Transverse colon (tissue), 4 donors: ENCODE measurements at regions not wholly inside any gene's neighbourhood (a gene's known extent, or its start where the extent isn't known, plus 50 kb on each side); places are given as distances from the start of the nearest gene placed in this dataset.

Source experiments
- DNase-seq: peaks from one replicate; pipeline ENCODE4 v3.0.0-alpha.2; 2019
- H3K27ac ChIP-seq, 4 donors: fragments of 200-600 bp; sonication (generic); 2 replicates each; pipeline ENCODE4 v1.5.1; 2016 to 2018; ENCODE audit warnings: inconsistent platforms in 4 of 4
- H3K27me3 ChIP-seq: fragments of 200-600 bp; sonication (generic); 2 replicates; pipeline ENCODE4 v1.5.1; 2017; ENCODE audit warnings: inconsistent platforms
- H3K36me3 ChIP-seq, 4 donors: fragments of 200-600 bp; sonication (generic); 2 replicates each; pipeline ENCODE4 v1.5.1; 2017 to 2019; ENCODE audit warnings: inconsistent platforms in 4 of 4
- H3K4me1 ChIP-seq, 4 donors: fragments of 200-600 bp; sonication (generic); 2 replicates each; pipeline ENCODE4 v1.5.1; 2017 to 2020; ENCODE audit warnings: inconsistent platforms in 4 of 4
- H3K4me3 ChIP-seq, 4 donors: fragments of 200-600 bp; sonication (generic); 1 replicate in 1 of 4; 2 replicates in 3 of 4; pipeline versions ENCODE4 v1.5.1 to v1.6.1; 2017 to 2019; ENCODE audit warnings: inconsistent platforms in 4 of 4
- H3K9me3 ChIP-seq, 2 donors: fragments of 200-600 bp; sonication (generic); 2 replicates each; pipeline ENCODE4 v1.5.1; 2017 to 2019; ENCODE audit warnings: inconsistent platforms in 2 of 2
- EP300 ChIP-seq: sonication (generic); formaldehyde crosslinking; IDR thresholded peaks from one replicate; pipeline ENCODE4 v1.6.1; 2017; ENCODE audit warnings: antibody characterized with exemption, low read depth
- POLR2A ChIP-seq: fragments of 450-650 bp; IDR thresholded peaks from one replicate; pipeline ENCODE4 v1.6.1; 2016; ENCODE audit warnings: antibody characterized with exemption, mild to moderate bottlenecking, moderate library complexity
- POLR2AphosphoS5 ChIP-seq, 3 donors: sonication (generic); formaldehyde crosslinking; IDR thresholded peaks; one replicate each; pipeline ENCODE4 v1.6.1; 2016; ENCODE audit warnings: antibody characterized with exemption in 3 of 3
- WGBS, 2 donors: methylation state at CpG; one replicate each; pipeline ENCODE4 v1.1.5; 2018; ENCODE audit warnings: low coverage in 1 of 2; 5-methylcytosine and 5-hydroxymethylcytosine counted together
- in situ Hi-C, 4 donors: fragments of 200-750 bp; cut with MboI; loops; one replicate each; pipeline versions ENCODE4 v1.15.0 to v1.15.1; 2017; ENCODE audit warnings: low sequenced_read_pairs in 3 of 4, low pct_ligation_motif_present in 1 of 4, low pct_unique_long_range_greater_than_20kb in 1 of 4
- intact Hi-C: fragments of 100-400 bp; cut with DNase I; formaldehyde crosslinking; loops from one replicate; pipeline ENCODE4 v1.15.1; 2023; ENCODE audit warnings: low total_unique reads
- TF ChIP-seq, protein P1 (sequence below), 5 experiments: fragments of 200-600 bp in 3 of 5; fragments of 450-650 bp in 2 of 5; sonication (generic) in 3 of 5; IDR thresholded peaks; 1 replicate in 2 of 5; 2 replicates in 3 of 5; pipeline ENCODE4 v1.5.1; 2016 to 2017; ENCODE audit warnings: antibody characterized with exemption in 5 of 5, inconsistent platforms in 3 of 5, mild to moderate bottlenecking in 2 of 5, moderate library complexity in 1 of 5

- intact Hi-C loops (loop anchor here (1.0 kb wide), 1 partner anchor 44 kb away; no protein-coding TSS in a partner anchor), in situ Hi-C loops (no loop called here)
- no peak for DNase-seq
- H3K9me3 ChIP-seq: no peaks in the 10 kb centered on the region
- peaks cover 5% of the 10 kb centered on the region for H3K27me3 ChIP-seq
- no peak overlapping the region for H3K4me3 ChIP-seq
- no peaks in the 10 kb centered on the region for H3K4me1 ChIP-seq
- H3K36me3 ChIP-seq: no peaks in the 10 kb centered on the region
- TF ChIP-seq POLR2A (no peak), POLR2AphosphoS5 (IDR thresholded peaks at IDR 0.05) (no peak), EP300 (no peak)
- TF ChIP-seq, protein P1, sequence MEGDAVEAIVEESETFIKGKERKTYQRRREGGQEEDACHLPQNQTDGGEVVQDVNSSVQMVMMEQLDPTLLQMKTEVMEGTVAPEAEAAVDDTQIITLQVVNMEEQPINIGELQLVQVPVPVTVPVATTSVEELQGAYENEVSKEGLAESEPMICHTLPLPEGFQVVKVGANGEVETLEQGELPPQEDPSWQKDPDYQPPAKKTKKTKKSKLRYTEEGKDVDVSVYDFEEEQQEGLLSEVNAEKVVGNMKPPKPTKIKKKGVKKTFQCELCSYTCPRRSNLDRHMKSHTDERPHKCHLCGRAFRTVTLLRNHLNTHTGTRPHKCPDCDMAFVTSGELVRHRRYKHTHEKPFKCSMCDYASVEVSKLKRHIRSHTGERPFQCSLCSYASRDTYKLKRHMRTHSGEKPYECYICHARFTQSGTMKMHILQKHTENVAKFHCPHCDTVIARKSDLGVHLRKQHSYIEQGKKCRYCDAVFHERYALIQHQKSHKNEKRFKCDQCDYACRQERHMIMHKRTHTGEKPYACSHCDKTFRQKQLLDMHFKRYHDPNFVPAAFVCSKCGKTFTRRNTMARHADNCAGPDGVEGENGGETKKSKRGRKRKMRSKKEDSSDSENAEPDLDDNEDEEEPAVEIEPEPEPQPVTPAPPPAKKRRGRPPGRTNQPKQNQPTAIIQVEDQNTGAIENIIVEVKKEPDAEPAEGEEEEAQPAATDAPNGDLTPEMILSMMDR (IDR thresholded peaks at IDR 0.05): no peak
- H3K27ac ChIP-seq: no peak overlapping the region
- WGBS, 2 donors: 71% methylated on average over 6 of the region's 6 CpGs; no CpG with 5 or more reads in 1 of the 2 donors
Measured at GRCh38 chr22:49521787-49522224, 305.9 kb downstream of the BRD1 start.

- no peaks in the 10 kb centered on the region for H3K9me3 ChIP-seq
- no peak for DNase-seq
- intact Hi-C loops (no loop called here), in situ Hi-C loops (no loop called here)
- H3K27me3 ChIP-seq: peaks cover 5% of the 10 kb centered on the region
- WGBS, 2 donors: 55 to 61% methylated on average over 18 of the region's 18 CpGs
- TF ChIP-seq EP300 (no peak), POLR2AphosphoS5 (IDR thresholded peaks at IDR 0.05) (no peak), POLR2A (no peak)
- TF ChIP-seq, protein P1 (IDR thresholded peaks at IDR 0.05): no peak
- H3K4me3 ChIP-seq: no peak overlapping the region
- H3K4me1 ChIP-seq: no peaks in the 10 kb centered on the region
- H3K36me3 ChIP-seq: no peaks in the 10 kb centered on the region
- H3K27ac ChIP-seq: no peak overlapping the region
Measured at GRCh38 chr22:49519117-49519737, 308.4 kb downstream of the BRD1 start.

DNA sequence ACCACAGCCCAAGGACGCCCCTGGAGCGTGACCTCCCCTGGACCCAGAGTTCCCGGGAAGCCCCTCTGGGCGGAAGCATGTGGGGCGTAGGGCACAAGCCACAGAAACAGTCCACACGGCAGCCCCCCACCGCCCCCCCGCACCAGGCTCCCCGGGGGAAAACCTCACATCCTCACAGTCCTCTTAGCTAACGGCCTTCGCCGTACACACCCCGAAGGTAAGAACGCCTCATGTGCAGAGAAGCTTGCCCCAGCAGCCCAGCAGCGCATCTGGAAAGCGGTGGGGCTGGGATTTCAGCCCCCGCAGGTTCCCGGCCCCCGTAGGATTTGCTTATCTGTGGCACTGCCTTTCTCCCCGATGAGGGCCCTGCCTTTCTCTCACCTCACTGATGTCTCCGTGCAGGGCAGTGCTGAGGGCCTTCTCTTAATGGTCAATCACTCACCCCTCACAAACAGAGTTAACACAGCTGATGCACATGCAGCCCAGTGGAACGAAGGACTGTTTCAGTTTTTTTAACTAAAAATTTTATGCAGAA, 309.2 kb downstream of the BRD1 start:
- DNase-seq: no peak
- H3K9me3 ChIP-seq: no peaks in the 10 kb centered on the region
- in situ Hi-C loops (no loop called here), intact Hi-C loops (no loop called here)
- no peaks in the 10 kb centered on the region for H3K4me1 ChIP-seq
- H3K4me3 ChIP-seq: no peak overlapping the region
- H3K36me3 ChIP-seq: no peaks in the 10 kb centered on the region
- WGBS, 2 donors: 72 to 74% methylated on average over 2 to 22 of the region's 22 CpGs
- TF ChIP-seq, protein P1 (IDR thresholded peaks at IDR 0.05): no peak
- peaks cover 5% of the 10 kb centered on the region for H3K27me3 ChIP-seq
- H3K27ac ChIP-seq: no peak overlapping the region

DNA sequence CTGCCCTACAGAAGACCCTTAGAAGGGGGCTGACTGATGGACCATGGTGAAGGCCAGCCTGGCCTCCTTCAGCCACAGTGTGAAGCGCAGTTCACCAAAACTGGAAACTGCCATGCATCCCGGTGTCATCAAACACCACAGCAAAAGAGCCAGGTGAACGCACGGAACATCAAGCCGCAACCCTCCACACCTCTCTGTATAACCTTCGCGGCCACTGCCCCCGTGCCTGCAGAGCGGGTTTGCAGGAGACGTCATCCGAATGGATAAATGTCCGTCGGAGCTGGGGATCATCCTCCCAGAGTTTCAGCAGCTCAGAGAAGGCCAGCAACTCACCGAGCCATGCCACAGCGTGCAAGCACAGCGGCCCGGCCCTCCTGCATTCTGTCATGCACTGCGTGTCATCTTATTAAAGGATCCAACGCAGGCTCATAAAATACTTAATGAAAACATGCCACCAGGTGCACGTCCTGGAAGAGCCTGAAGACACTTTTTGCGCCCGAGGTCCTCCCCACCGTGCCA, 309.9 kb downstream of the BRD1 start:
- no peaks in the 10 kb centered on the region for H3K36me3 ChIP-seq
- H3K4me3 ChIP-seq: no peak overlapping the region
- H3K9me3 ChIP-seq: no peaks in the 10 kb centered on the region
- intact Hi-C loops (no loop called here), in situ Hi-C loops (no loop called here)
- DNase-seq: no peak
- no peaks in the 10 kb centered on the region for H3K4me1 ChIP-seq
- TF ChIP-seq EP300 (no peak), POLR2A (no peak), POLR2AphosphoS5 (IDR thresholded peaks at IDR 0.05) (no peak)
- TF ChIP-seq, protein P1 (IDR thresholded peaks at IDR 0.05): no peak
- no peak overlapping the region for H3K27ac ChIP-seq
- peaks cover 5% of the 10 kb centered on the region for H3K27me3 ChIP-seq
- 63 to 84% methylated on average over 3 to 23 of the region's 23 CpGs for WGBS, 2 donors
